ELF-1 (cell line): ENCODE measurements at regions not wholly inside any gene's neighbourhood (a gene's known extent, or its start where the extent isn't known, plus 50 kb on each side); places are given as distances from the start of the nearest gene placed in this dataset.

Source experiments
- DNase-seq: peaks from one replicate; pipeline ENCODE4 v3.0.0-alpha.2; 2016; ENCODE audit warnings: low read depth, low spot score

GRCh38 chr7:46989247-46989646 is 592.7 kb downstream of the TNS3 start:
- DNase-seq, result no peak

GRCh38 chr7:46982928-46983327 is 599.0 kb downstream of the TNS3 start:
- DNase-seq, result no peak

- no peak for DNase-seq
Measured at GRCh38 chr7:46979439-46979838, 602.5 kb downstream of the TNS3 start.

GRCh38 chr7:46975493-46975892 is 606.4 kb downstream of the TNS3 start:
- DNase-seq, result no peak

DNA sequence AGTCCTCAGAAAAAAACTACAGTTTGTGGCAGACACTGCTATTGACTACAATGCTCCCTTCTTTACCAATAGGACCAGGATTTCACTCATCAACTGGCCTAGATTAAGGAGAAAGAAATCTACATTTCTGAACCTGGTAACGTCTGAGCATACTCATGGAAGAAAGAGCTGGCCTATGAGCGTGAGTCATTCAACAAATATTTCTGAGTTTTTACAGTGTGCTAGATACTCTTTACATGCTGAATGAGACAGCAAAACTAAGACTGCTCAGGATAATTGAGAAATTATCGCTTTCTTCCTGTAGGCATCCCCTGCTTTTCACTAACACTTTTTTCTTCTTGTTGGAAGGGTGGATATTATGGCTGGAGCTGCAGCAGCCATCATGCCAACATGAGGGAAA is 609.7 kb downstream of the TNS3 start:
- DNase-seq, result no peak

DNA sequence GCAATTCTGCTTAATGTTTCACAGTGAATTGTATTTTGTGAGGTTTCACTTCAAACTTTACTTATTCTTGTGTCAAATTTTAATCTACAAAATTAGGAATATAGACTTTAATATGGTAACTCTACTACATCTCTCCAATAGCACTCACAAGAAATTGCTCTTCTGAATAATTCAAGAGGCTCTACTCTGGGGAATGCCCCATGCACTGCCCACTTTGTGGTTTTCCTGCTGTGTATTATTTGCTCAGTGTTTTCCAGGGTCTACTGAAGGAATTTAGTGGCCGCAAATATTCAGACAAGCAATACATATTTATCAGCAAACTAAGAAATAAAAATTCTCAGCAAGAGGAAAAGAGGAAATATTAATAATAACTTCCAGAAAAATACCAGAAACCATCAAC is 611.4 kb downstream of the TNS3 start:
- DNase-seq, result no peak

GRCh38 chr7:46970131-46970430 is 611.8 kb downstream of the TNS3 start:
- DNase-seq, result no peak

DNA sequence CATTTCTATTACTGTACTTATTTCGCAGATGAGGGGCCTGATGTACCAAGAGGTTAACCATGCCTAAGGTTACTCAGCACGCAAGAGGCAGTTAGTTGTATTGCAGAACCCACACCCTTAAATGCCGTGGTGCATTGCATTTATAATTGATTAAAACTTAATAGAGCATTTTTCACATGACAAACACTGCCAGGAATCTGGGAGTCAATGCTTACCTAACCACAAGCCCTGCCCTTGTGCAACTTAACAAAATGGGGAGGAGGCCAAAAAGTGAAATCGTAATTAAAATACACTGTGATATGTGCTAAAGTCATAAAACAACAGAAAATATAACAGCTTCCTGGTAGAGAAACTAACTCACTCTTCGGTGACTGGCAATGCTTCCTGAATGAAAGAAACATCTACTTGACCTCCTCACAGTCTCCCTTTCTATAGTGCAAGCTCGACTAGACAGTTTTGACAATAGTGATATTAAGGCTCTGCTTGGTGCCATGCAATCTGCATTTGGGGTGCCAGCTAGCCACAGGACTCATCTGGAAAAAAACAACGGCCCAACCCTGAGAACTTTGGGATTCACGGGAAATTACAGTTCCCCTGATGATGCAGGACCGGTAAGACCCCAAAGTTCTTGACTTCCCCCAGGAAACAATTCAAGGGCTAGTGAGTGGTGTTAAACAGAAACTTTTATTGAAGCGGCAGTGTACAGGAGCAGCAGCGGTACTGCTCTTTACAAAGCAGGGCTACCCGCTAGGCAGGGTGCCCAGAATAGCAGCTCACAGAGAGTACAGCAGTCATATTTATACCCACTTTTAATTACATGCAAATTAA is 612.4 kb downstream of the TNS3 start:
- DNase-seq, result no peak

- DNase-seq, result no peak
Measured at GRCh38 chr7:46968003-46968402, 613.9 kb downstream of the TNS3 start.

DNA sequence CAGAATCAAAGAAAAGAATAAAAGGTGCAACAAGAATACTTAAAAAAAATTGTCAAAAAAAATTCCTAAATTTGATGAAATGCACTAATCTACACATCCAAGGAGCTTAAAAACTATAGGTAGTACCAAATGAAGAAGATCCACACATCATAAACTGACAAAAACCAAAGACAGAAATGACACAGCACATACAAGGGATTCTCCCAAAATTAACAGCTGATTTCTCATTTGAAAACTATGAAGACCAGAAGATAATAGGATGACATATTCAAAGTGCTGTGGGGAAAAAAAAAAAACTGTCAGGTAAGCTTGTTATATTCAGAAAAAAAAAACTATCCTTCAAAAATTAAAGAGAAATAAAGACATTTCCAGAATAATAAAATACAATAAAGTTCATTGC is 618.2 kb downstream of the TNS3 start:
- DNase-seq, result no peak

DNA sequence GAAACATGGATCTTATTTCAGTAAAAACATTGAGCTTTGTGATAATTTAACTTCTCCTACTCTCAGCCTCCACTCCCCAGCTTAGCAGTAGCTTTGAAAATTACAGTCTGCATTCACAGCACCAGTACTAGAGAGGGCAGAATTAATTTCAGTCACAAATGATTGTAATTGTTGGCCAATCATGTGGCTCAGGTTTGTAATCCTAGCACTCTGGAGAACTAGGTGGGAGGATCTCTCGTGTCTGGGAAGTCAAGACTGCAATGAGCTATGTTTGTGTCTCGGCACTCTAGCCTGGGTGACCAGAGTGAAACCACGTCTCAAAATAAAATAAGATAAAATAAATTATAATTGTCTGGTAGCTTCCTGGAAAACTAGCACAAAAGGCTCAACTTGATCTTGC is 620.9 kb downstream of the TNS3 start:
- no peak for DNase-seq

GRCh38 chr7:46957195-46957594 is 624.7 kb downstream of the TNS3 start:
- DNase-seq, result no peak

DNA sequence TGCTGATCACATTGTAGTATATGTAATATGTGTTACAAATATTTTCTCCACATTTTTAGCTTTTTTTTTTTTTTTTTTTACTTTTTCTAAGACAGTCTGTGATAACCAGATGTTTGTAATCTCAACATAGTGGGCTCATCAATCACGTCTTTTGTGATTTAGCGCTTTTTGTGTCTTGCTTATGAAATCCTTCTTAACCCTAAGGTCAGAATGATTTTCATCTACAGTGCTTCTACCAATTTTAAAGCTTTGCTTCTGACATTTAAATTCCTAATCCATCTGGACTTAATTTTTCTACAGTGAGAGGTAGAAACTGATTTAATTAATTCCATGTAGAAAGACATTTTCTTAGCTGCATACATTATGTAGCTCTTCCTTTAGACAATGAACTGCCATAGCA is 626.4 kb downstream of the TNS3 start:
- DNase-seq, result no peak

DNA sequence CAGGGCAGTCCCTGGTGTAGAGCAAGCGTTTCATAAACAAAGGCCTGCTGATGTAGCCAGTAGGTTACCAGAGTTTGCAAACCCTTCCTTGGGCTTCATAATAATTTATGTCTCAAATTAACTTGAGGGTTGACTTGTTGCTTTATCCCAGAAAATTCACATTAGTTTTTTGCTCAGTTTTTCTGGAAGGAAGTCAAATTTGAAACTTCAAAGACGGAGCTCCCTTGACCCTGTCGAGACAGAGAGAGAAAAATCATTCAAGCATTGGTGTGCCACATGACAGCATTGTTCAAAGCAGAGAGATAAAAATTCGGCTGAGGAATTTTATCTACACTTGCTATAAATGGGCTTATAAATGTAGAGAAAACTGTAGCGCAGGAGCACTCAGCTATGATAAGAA is 627.7 kb downstream of the TNS3 start:
- DNase-seq, result no peak

DNA sequence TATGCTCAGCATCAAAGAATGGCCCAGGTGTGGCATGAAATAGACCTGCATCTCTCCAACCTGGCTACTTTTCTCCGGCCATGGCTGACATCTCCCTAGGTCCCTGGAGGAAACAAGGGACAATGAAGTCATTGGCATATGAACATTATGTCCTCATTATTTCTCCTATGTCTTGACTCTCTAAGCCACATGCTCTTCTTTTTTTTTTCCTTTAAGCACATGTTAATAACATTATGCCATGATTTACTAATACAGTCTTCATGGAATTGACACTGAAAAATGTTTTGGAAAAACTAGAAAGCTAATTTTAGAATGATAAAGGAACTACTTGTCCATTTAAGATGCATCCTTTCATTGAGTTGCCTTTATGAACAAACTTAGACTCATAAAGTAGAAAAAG is 628.9 kb downstream of the TNS3 start:
- DNase-seq, result no peak

DNA sequence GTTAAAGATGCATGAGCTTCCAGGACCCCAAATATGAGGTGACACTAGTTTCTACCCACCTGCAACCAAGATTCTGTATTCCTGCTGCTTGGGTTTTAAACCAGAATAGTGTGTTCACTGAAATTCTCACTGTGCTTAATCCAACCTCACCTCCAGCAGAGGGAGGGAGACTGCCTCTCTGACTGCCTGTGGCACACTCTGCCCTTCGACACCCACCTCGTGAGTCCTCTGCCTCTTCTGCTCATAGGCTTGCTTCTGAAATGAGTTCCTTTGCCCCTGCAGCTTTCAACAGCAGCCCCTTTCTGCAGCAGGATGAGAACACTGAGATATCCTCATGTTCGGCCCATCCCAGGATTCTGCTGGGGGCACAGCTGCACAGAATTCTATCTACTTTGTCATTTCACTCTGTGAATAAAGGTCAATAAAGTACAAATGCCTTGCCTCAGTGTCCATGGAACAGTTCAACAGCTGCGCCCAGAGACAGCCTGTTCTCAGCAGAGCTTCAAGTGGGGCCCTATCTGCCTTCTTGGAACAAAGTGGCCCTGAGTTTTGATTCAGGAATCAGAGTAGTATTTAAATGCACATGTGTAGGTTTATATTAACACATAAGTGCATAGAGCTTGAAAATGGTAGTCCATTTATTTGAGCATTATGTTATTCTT is 632.5 kb downstream of the TNS3 start:
- DNase-seq, result no peak

DNA sequence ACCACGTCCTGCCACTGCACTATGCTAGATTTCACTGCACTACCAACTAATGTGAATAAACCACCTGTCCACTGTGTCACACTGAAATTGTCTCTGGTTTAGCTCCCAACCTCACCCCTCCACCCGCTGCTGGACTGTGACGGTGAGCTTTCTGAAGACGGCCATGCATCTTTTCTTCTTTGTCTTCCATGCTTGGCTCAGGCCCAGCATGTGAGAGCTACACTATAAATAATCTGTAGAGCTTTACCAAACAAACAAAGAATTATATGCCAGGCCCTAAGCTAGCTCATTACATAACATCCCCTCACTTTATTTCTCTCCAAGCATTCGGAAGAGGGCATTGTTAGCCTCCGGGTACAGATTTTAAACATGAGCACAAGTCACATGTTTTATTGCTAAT is 633.2 kb downstream of the TNS3 start:
- DNase-seq, result no peak

GRCh38 chr7:46945328-46945727 is 636.6 kb downstream of the TNS3 start:
- no peak for DNase-seq

DNA sequence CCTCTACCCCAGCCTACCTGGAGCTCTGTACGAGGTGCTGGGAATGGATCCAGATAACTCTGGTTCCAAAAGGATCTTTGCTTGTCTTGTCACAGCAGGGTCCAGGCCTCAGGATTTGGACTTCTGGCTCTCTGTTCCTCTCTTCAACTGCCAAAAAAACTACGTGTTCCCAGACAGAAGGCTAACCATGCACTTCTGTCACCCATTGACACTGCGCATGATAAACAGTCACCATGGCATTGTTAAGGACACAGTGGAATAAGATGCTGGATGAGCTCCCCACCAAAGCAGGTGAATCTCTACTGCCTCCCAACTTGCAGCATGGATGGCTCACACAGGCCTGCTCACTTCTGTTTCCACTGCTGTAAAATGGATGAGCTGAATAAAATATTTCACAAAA is 637.9 kb downstream of the TNS3 start:
- no peak for DNase-seq

GRCh38 chr7:46942574-46942973 is 639.3 kb downstream of the TNS3 start:
- DNase-seq, result no peak

- DNase-seq, result no peak
Measured at GRCh38 chr7:46940178-46940577, 641.7 kb downstream of the TNS3 start.

- no peak for DNase-seq
Measured at GRCh38 chr7:46939558-46939957, 642.4 kb downstream of the TNS3 start.

DNA sequence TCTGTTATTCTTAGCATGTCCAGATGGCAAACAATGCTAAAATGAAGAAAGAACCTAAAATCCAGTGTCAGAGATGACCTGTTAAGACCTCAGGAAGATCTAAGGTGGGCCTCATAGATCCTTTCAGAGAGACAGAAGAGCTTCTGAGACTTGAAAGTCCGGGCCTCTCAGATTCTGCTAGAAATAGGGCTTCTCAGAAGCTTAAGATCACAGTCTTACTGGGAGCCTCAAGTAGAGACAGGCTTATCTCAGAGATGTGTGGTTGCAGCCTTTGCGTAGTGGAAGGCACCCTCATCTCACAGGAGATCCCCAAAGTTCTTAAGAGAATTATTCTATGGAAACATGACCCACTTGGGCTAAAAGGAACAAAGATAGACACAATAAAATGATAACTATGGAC is 642.8 kb downstream of the TNS3 start:
- DNase-seq, result no peak

DNA sequence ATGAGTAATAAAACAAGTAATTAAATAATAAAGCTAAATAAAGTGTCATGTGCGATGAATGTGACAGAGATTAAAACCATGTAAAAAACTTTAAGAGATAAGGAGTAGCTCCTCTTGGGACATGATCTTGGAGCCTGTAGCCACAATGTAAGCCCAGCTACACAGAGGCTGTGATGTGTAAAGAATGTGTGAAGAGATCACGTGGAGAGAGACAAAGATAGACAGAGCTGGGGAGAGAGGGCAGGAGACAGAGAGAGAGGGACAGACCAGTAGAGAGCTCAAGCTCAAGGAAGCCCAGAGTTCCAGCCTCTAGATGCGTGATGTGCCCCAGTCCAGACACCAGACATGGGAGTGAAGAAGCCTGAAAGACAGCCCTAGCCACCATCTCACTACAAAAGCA is 644.1 kb downstream of the TNS3 start:
- no peak for DNase-seq
